Heart left ventricle (tissue), 13 donors: ENCODE measurements at regions not wholly inside any gene's neighbourhood (a gene's known extent, or its start where the extent isn't known, plus 50 kb on each side); places are given as distances from the start of the nearest gene placed in this dataset.

Experiments used
- POLR2A ChIP-seq, 2 donors: fragments of 450-650 bp; IDR thresholded peaks; one replicate each; pipeline ENCODE4 v1.6.1; 2017; ENCODE audit warnings: antibody characterized with exemption in 2 of 2, mild to moderate bottlenecking in 2 of 2, moderate library complexity in 2 of 2
- TF ChIP-seq, protein P1 (sequence below), 12 donors: fragments of 200-600 bp; sonication (generic) in 4 of 12; IDR thresholded peaks; one replicate each; pipeline versions ENCODE4 v1.5.0 to v1.8.0; 2018 to 2022; ENCODE audit warnings: antibody characterized with exemption in 12 of 12, mild to moderate bottlenecking in 5 of 12
- donor health status: ischemic (EF 13 %, LVEDD 7.1; RV severe dilation, severe dysfunction).
- donor health status: DM: no; HTN: yes; CAD: no.
- donor health status: DM: no; HTN: no; CAD: no.
- donor health status: ischemic (EF 25% LVEDD 6.9; RV normal size, moderate dysfunction).
- donor health status: ischemic (EF 25% LVEDD 5.7; RV mildly dilated, moderate dysfunction).
- donor health status: ischemic (EF 35%, LVEDD 5.7; RV mildly dilated, moderate dysfunction).
- donor health status: nonischemic (EF 11% LVEDD 7.7; RV severe dilation, severe dysfunction).
- donor health status: DM: yes; HTN: yes; CAD: no.
- donor health status: PGD.
- donor health status: ischemic (EF 29% LVEDD 5.4; RV normal size, mild dysfunction).
- donor health status: nonischemic (EF 23%, LVEDD 6.1; RV moderate dilation, normal function).

DNA sequence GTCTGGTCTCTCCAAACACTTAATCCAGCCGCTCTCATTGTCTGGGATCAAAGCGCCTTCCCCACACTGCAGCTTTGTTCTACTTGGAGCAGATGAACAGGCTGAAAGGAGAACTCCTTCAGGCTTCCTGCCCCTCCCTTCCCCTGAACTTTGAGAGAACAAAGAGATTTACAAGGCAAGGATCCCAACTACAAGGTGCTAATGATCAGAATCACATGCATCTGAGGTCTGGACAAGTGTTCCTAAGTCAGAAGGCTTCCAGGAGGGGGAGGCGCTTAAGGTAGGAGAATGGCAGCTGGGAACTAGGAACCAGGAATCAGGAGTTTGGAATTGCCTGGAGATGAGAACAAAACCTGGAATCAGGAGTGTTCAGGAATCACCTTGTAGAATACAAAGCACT lies 606.3 kb upstream of the CDH11 start:
- no peak for TF ChIP-seq POLR2A (IDR thresholded peaks at IDR 0.05)
- TF ChIP-seq, protein P1, sequence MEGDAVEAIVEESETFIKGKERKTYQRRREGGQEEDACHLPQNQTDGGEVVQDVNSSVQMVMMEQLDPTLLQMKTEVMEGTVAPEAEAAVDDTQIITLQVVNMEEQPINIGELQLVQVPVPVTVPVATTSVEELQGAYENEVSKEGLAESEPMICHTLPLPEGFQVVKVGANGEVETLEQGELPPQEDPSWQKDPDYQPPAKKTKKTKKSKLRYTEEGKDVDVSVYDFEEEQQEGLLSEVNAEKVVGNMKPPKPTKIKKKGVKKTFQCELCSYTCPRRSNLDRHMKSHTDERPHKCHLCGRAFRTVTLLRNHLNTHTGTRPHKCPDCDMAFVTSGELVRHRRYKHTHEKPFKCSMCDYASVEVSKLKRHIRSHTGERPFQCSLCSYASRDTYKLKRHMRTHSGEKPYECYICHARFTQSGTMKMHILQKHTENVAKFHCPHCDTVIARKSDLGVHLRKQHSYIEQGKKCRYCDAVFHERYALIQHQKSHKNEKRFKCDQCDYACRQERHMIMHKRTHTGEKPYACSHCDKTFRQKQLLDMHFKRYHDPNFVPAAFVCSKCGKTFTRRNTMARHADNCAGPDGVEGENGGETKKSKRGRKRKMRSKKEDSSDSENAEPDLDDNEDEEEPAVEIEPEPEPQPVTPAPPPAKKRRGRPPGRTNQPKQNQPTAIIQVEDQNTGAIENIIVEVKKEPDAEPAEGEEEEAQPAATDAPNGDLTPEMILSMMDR (IDR thresholded peaks at IDR 0.05), result no peak
